ENCODE measurements at regions not wholly inside any gene's neighbourhood (a gene's known extent, or its start where the extent isn't known, plus 50 kb on each side); places are given as distances from the start of the nearest gene placed in this dataset.

DNA sequence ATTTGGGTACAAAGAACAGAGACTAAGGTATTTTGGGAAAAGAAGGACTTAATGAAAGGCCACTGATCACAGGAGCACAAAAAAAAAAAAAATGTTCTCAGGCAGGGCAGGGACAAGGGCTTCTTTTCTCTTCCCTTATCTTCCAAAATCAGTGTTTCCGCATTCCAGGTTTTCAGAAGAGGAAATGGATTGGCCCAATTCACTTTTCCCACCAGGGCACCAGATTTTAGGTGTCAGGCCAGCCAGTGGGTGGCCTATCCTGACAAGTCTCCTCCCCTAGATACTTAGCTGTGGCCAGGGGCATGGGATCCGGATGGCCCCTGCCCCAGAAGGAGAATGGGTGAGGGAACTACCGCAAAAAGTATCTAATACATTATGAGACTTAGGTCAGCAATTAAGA lies 88.9 kb upstream of the WAC start:
- no TSS peak for BruUV-seq (replicated peaks)
- Mint-ChIP-seq H3K36me3 (ENCODE audit: insufficient read depth, unreplicated experiment) (no peaks in the 10 kb centered on the region), H3K4me1 (ENCODE audit: low read depth, unreplicated experiment) (peaks cover 10% of the 10 kb centered on the region), H3K27me3 (ENCODE audit: insufficient read depth, unreplicated experiment) (no peaks in the 10 kb centered on the region), H3K9me3 (ENCODE audit: unreplicated experiment) (no peaks in the 10 kb centered on the region), H3K4me3 (ENCODE audit: unreplicated experiment) (no peak overlapping the region), H3K27ac (ENCODE audit: unreplicated experiment) (no peak overlapping the region)
- Histone ChIP-seq H3K27me3 (replicated peaks; ENCODE audit: control insufficient read depth, insufficient read depth, low read length) (no peaks in the 10 kb centered on the region), H3K4me1 (peaks cover 10% of the 10 kb centered on the region), H3K9me3 (no peaks in the 10 kb centered on the region), H3K4me3 (ENCODE audit: low read depth, low read length) (no peak overlapping the region), H3K36me3 (ENCODE audit: control insufficient read depth, insufficient read depth, low read length) (no peaks in the 10 kb centered on the region)
- CTCF ChIA-PET: no interaction called here
- TF ChIP-seq, protein P1, sequence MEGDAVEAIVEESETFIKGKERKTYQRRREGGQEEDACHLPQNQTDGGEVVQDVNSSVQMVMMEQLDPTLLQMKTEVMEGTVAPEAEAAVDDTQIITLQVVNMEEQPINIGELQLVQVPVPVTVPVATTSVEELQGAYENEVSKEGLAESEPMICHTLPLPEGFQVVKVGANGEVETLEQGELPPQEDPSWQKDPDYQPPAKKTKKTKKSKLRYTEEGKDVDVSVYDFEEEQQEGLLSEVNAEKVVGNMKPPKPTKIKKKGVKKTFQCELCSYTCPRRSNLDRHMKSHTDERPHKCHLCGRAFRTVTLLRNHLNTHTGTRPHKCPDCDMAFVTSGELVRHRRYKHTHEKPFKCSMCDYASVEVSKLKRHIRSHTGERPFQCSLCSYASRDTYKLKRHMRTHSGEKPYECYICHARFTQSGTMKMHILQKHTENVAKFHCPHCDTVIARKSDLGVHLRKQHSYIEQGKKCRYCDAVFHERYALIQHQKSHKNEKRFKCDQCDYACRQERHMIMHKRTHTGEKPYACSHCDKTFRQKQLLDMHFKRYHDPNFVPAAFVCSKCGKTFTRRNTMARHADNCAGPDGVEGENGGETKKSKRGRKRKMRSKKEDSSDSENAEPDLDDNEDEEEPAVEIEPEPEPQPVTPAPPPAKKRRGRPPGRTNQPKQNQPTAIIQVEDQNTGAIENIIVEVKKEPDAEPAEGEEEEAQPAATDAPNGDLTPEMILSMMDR (IDR thresholded peaks at IDR 0.05; ENCODE audit: insufficient read depth in 1 of 2, low read depth in 1 of 2, low read length in 1 of 2, severe bottlenecking in 1 of 2, unreplicated experiment in 1 of 2): no peak
- POLR2A ChIA-PET: no interaction called here
- intact Hi-C loops (cut with micrococcal nuclease; ENCODE audit: unreplicated experiment): loop anchor here (2.0 kb wide), 1 partner anchor 53 kb away; no protein-coding TSS in a partner anchor
- peak in 1 of 2 experiments; percentile 24 for DNase-seq

DNA sequence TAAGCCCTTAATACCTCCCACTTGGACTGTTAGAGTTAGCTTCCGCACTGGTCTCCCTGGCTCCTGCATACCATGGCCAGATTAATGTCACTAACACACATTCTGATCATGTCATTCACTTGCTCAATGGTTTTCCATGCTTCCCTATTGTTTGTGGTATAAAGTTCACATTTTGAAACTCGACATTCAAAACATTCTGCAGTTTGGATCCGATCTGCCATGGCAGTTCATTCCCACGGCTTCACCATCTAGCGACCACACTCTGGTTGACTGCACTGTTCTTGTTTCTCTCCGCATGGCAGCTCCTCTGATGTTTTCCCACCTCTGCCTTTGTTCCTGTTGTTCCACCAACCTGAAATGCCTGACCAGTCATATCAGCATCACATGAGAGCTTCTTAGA lies 87.4 kb upstream of the WAC start:
- no peaks in the 10 kb centered on the region for H3K36me3 ChIP-seq (ENCODE audit: control insufficient read depth, insufficient read depth, low read length)
- peak; percentile 62 to 63 for DNase-seq
- no peak overlapping the region for H3K4me3 ChIP-seq (ENCODE audit: low read depth, low read length)
- H3K4me1 ChIP-seq: peaks cover 10% of the 10 kb centered on the region
- Mint-ChIP-seq H3K4me3 (ENCODE audit: unreplicated experiment) (no peak overlapping the region), H3K27me3 (ENCODE audit: insufficient read depth, unreplicated experiment) (no peaks in the 10 kb centered on the region), H3K4me1 (ENCODE audit: low read depth, unreplicated experiment) (peaks cover 10% of the 10 kb centered on the region), H3K36me3 (ENCODE audit: insufficient read depth, unreplicated experiment) (no peaks in the 10 kb centered on the region), H3K9me3 (ENCODE audit: unreplicated experiment) (no peaks in the 10 kb centered on the region), H3K27ac (ENCODE audit: unreplicated experiment) (peak overlapping the region; percentile 11)
- H3K9me3 ChIP-seq: no peaks in the 10 kb centered on the region
- no peaks in the 10 kb centered on the region for H3K27me3 ChIP-seq (replicated peaks; ENCODE audit: control insufficient read depth, insufficient read depth, low read length)
- no TSS peak for BruUV-seq (replicated peaks)
- POLR2A ChIA-PET: no interaction called here
- intact Hi-C loops (cut with micrococcal nuclease; ENCODE audit: unreplicated experiment): loop anchor here (2.0 kb wide), 1 partner anchor 51 kb away; no protein-coding TSS in a partner anchor
- CTCF ChIA-PET: interaction anchor here (0.5 kb wide), 1 partner anchor 57 kb away, joined by 7 read pairs; no protein-coding TSS in a partner anchor
- TF ChIP-seq, protein P1 (IDR thresholded peaks at IDR 0.05; ENCODE audit: insufficient read depth in 1 of 2, low read depth in 1 of 2, low read length in 1 of 2, severe bottlenecking in 1 of 2, unreplicated experiment in 1 of 2): no peak

GRCh38 chr10:28449382-28449781 lies 83.5 kb upstream of the WAC start:
- H3K4me1 Mint-ChIP-seq (ENCODE audit: low read depth, unreplicated experiment): peaks cover 10% of the 10 kb centered on the region
- CTCF ChIA-PET: no interaction called here

More at GRCh38 chr10:28449382-28449781, 83.5 kb upstream of the WAC start:
- H3K27me3 Mint-ChIP-seq (ENCODE audit: insufficient read depth, unreplicated experiment): peaks cover 3% of the 10 kb centered on the region
- H3K4me1 ChIP-seq: peaks cover 7% of the 10 kb centered on the region
- intact Hi-C loops (cut with micrococcal nuclease; ENCODE audit: unreplicated experiment): no loop called here
- no peaks in the 10 kb centered on the region for H3K36me3 ChIP-seq (ENCODE audit: control insufficient read depth, insufficient read depth, low read length)
- no TSS peak for BruUV-seq (replicated peaks)
- DNase-seq: no peak
- H3K27me3 ChIP-seq (replicated peaks; ENCODE audit: control insufficient read depth, insufficient read depth, low read length): no peaks in the 10 kb centered on the region
- H3K36me3 Mint-ChIP-seq (ENCODE audit: insufficient read depth, unreplicated experiment): no peaks in the 10 kb centered on the region
- TF ChIP-seq, protein P1 (IDR thresholded peaks at IDR 0.05; ENCODE audit: insufficient read depth in 1 of 2, low read depth in 1 of 2, low read length in 1 of 2, severe bottlenecking in 1 of 2, unreplicated experiment in 1 of 2): no peak
- H3K9me3 Mint-ChIP-seq (ENCODE audit: unreplicated experiment): peaks cover 9% of the 10 kb centered on the region
- H3K4me3 Mint-ChIP-seq (ENCODE audit: unreplicated experiment): no peak overlapping the region
- H3K4me3 ChIP-seq (ENCODE audit: low read depth, low read length): no peak overlapping the region
- POLR2A ChIA-PET: no interaction called here
- no peak overlapping the region for H3K27ac Mint-ChIP-seq (ENCODE audit: unreplicated experiment)
- H3K9me3 ChIP-seq: peaks cover 9% of the 10 kb centered on the region

Measured in Caco-2 (cell line).